ENCODE measurements at regions not wholly inside any gene's neighbourhood (a gene's known extent, or its start where the extent isn't known, plus 50 kb on each side); places are given as distances from the start of the nearest gene placed in this dataset.

DNA sequence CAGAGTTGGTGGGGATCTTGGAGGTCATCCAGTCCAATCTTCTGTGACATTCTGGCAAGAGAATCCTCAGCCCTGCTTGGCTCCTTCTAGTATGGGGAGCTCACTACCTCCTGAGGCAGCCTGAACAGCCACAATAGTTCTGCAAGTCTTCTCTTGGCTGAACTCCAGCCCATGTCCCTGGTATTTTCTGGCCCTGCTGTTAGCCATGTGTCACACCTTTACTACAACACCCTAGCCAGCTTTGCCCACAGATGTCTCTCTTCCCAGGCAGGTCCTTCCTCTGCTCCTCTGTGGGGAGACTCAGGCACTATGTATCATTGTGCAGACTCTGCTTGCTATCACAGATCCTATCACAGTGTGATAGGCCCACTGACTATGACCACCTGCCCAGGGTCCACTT lies 297.7 kb downstream of the CTTN start:
- peaks cover 18% of the 10 kb centered on the region for H3K36me3 Mint-ChIP-seq (ENCODE audit: insufficient read depth)
- peaks cover 4% of the 10 kb centered on the region for H3K9me3 Mint-ChIP-seq (ENCODE audit: low read depth)
- no peak overlapping the region for H3K27ac Mint-ChIP-seq
- H3K4me3 Mint-ChIP-seq (ENCODE audit: low read depth), result no peak overlapping the region
- no peaks in the 10 kb centered on the region for H3K27me3 Mint-ChIP-seq
- no peak for DNase-seq (ENCODE audit: low spot score, unreplicated experiment)
- H3K4me1 Mint-ChIP-seq (ENCODE audit: low read depth), result no peaks in the 10 kb centered on the region
- TF ChIP-seq, protein P1, sequence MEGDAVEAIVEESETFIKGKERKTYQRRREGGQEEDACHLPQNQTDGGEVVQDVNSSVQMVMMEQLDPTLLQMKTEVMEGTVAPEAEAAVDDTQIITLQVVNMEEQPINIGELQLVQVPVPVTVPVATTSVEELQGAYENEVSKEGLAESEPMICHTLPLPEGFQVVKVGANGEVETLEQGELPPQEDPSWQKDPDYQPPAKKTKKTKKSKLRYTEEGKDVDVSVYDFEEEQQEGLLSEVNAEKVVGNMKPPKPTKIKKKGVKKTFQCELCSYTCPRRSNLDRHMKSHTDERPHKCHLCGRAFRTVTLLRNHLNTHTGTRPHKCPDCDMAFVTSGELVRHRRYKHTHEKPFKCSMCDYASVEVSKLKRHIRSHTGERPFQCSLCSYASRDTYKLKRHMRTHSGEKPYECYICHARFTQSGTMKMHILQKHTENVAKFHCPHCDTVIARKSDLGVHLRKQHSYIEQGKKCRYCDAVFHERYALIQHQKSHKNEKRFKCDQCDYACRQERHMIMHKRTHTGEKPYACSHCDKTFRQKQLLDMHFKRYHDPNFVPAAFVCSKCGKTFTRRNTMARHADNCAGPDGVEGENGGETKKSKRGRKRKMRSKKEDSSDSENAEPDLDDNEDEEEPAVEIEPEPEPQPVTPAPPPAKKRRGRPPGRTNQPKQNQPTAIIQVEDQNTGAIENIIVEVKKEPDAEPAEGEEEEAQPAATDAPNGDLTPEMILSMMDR (IDR thresholded peaks at IDR 0.05; ENCODE audit: unreplicated experiment), result no peak

DNA sequence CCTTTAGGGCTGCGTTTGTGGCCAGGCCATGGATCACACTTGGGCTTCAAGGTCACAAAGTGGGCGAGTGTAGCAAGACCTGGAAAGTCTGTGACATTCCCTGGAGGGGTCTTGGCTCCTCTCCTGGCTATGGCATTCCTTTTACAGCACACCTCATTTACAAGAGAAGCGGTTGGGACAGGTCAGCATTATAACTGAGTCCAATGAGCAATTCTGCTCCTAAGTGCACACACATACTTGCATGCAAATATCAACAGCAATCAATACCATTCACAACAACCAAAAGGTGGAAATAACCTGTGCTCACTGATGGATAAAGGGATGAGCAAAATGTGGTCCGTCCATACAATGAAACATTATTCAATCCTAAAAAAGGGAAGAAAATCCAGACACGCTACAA lies 298.2 kb downstream of the CTTN start:
- TF ChIP-seq, protein P1 (IDR thresholded peaks at IDR 0.05; ENCODE audit: unreplicated experiment), result no peak
- Mint-ChIP-seq H3K27ac (no peak overlapping the region), H3K9me3 (ENCODE audit: low read depth) (peaks cover 4% of the 10 kb centered on the region), H3K36me3 (ENCODE audit: insufficient read depth) (peaks cover 17% of the 10 kb centered on the region), H3K4me1 (ENCODE audit: low read depth) (no peaks in the 10 kb centered on the region), H3K4me3 (ENCODE audit: low read depth) (no peak overlapping the region), H3K27me3 (no peaks in the 10 kb centered on the region)
- no peak for DNase-seq (ENCODE audit: low spot score, unreplicated experiment)

DNA sequence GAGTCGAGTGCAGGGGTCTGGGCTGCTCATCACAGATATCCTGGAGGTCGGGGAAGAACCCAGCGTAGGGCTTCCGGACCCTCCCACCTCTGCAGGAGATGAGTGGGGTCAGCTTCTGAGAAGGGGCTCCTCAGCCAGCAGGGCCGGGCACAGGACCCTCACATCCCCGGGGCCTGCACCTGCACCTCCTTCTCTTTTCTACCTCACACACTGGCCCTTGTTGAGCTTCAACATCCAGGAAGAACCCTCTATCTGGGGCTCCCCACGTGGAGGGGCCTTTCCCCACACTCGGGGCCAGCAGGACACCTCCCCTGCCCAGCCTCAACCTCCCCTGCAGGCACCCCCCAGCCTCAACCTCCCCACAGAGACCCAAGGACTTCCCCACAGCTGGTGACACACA lies 299.4 kb downstream of the CTTN start:
- H3K4me1 Mint-ChIP-seq (ENCODE audit: low read depth), result no peaks in the 10 kb centered on the region

DNA sequence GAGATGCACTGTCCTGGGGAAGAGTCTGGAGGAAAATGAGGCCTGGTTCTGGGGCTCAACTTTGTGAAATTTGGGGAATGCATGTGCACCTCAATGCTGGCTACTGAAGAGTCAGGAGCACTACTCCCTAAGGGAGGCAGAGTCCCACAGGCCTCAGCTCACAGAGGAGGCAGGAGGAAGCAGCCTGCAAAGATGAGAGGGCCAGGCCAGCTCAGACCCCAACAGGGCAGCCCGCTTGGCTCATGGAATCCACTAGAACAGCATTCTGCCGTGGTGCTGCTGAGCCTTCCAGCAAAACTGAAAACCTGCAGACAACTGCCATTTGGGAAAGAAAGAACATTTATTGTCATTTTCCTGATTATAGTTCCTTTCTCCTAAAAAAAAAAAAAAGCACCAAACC lies 300.5 kb downstream of the CTTN start:
- TF ChIP-seq, protein P1 (IDR thresholded peaks at IDR 0.05; ENCODE audit: unreplicated experiment), result no peak
- Mint-ChIP-seq H3K4me3 (ENCODE audit: low read depth) (no peak overlapping the region), H3K27ac (no peak overlapping the region)

More for the DNA sequence above, 299.4 kb downstream of the CTTN start:
- Mint-ChIP-seq H3K27me3 (no peaks in the 10 kb centered on the region), H3K27ac (no peak overlapping the region), H3K36me3 (ENCODE audit: insufficient read depth) (peaks cover 17% of the 10 kb centered on the region), H3K9me3 (ENCODE audit: low read depth) (peaks cover 4% of the 10 kb centered on the region), H3K4me3 (ENCODE audit: low read depth) (no peak overlapping the region)
- no peak for DNase-seq (ENCODE audit: low spot score, unreplicated experiment)
- TF ChIP-seq, protein P1 (IDR thresholded peaks at IDR 0.05; ENCODE audit: unreplicated experiment), result no peak

DNA sequence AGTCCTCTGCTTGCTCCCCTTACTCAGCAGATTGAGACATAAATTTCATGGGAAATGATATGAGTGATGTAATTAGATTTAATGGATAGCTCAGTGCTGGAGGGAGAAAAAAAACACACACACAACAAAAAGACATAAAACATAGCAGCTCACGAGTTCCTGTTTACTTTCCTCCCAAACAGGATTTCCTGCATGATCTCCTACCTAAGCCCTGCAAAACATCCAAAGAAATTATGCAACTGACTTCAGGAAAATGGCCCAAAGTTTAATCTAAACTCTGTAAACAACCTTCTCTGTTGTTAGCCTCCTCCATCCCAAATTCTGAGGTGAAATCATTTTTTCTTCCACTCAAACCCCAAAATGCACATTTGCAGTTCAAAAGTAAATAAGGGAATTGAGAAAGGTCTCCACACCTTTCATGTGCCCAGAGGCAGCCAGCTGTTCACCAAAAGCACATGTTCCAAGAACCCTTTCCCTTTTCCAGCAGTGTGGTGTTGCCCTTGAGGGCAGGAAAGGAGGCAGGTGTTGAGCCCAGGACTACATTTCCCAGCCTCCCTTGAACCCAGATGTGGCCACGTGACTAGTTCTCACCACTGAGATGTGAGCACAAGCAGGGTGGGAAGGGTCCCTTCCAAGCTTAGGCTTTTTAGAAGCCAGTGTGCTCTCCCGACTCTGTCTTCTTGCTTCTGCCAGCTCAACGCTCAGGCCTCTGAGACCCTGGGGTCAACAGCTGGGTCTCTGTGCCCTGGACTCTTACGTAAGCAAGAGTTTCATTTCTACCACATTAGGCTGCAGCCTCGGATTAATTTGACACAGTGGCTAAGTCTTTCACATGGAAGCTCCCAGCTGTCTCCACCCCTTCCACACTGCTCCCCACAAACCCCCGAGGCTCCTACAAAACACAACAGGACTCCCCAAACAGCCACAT lies 301.2 kb downstream of the CTTN start:
- H3K27ac Mint-ChIP-seq, result no peak overlapping the region
- H3K36me3 Mint-ChIP-seq (ENCODE audit: insufficient read depth), result peaks cover 15% of the 10 kb centered on the region
- TF ChIP-seq, protein P1 (IDR thresholded peaks at IDR 0.05; ENCODE audit: unreplicated experiment), result no peak
- H3K27me3 Mint-ChIP-seq, result no peaks in the 10 kb centered on the region
- no peak for DNase-seq (ENCODE audit: low spot score, unreplicated experiment)
- peaks cover 5% of the 10 kb centered on the region for H3K4me1 Mint-ChIP-seq (ENCODE audit: low read depth)
- peaks cover 4% of the 10 kb centered on the region for H3K9me3 Mint-ChIP-seq (ENCODE audit: low read depth)
- no peak overlapping the region for H3K4me3 Mint-ChIP-seq (ENCODE audit: low read depth)

More for the DNA sequence above, 300.5 kb downstream of the CTTN start:
- Mint-ChIP-seq H3K36me3 (ENCODE audit: insufficient read depth) (peaks cover 14% of the 10 kb centered on the region), H3K9me3 (ENCODE audit: low read depth) (peaks cover 4% of the 10 kb centered on the region), H3K4me1 (ENCODE audit: low read depth) (peaks cover 2% of the 10 kb centered on the region), H3K27me3 (no peaks in the 10 kb centered on the region)
- no peak for DNase-seq (ENCODE audit: low spot score, unreplicated experiment)
